GM21360 (cell line): ENCODE measurements at regions not wholly inside any gene's neighbourhood (a gene's known extent, or its start where the extent isn't known, plus 50 kb on each side); places are given as distances from the start of the nearest gene placed in this dataset.
"Not testable (repeated sequence)": the region's sequence is repeated elsewhere in the genome, so short reads cannot be mapped to it uniquely, and the experiment has no call there.

Experiments
- ATAC-seq: cut with Tn5 transposase; IDR thresholded peaks from one replicate; pipeline ENCODE4 v1.9.1; 2021; ENCODE audit warnings: mild to moderate bottlenecking, moderate library complexity; ENCODE audit not compliant: unreplicated experiment

- no peak for ATAC-seq
These were observed 1083.5 kb downstream of the PCDH7 start for GRCh38 chr4:31803526-31804195.

- no peak for ATAC-seq
These were observed 1086.9 kb downstream of the PCDH7 start for GRCh38 chr4:31807036-31807435.

- no peak for ATAC-seq
These were observed 1124.2 kb downstream of the PCDH7 start for GRCh38 chr4:31844350-31844749.

GRCh38 chr4:31851946-31852345 lies 1131.8 kb downstream of the PCDH7 start:
- no peak for ATAC-seq

GRCh38 chr4:31877429-31877828 lies 1157.3 kb downstream of the PCDH7 start:
- no peak for ATAC-seq

- not testable (repeated sequence) for ATAC-seq
These were observed 1160.7 kb downstream of the PCDH7 start for GRCh38 chr4:31880837-31881236.

GRCh38 chr4:31896349-31896748 lies 1176.2 kb downstream of the PCDH7 start:
- ATAC-seq, result no peak

- ATAC-seq, result no peak
These were observed 1185.2 kb downstream of the PCDH7 start for GRCh38 chr4:31905363-31905762.

- no peak for ATAC-seq
These were observed 1188.1 kb downstream of the PCDH7 start for GRCh38 chr4:31908261-31908660.

GRCh38 chr4:31917334-31917733 lies 1197.2 kb downstream of the PCDH7 start:
- ATAC-seq, result no peak

- ATAC-seq, result no peak
These were observed 1198.7 kb downstream of the PCDH7 start for GRCh38 chr4:31918891-31919290.

GRCh38 chr4:31923634-31924033 lies 1203.5 kb downstream of the PCDH7 start:
- ATAC-seq, result no peak

GRCh38 chr4:31929676-31930345 lies 1209.6 kb downstream of the PCDH7 start:
- no peak for ATAC-seq

- no peak for ATAC-seq
These were observed 1226.3 kb downstream of the PCDH7 start for GRCh38 chr4:31946456-31946855.

- no peak for ATAC-seq
These were observed 1226.9 kb downstream of the PCDH7 start for GRCh38 chr4:31947101-31947500.

GRCh38 chr4:31949045-31949444 lies 1228.9 kb downstream of the PCDH7 start:
- no peak for ATAC-seq

- ATAC-seq, result no peak
These were observed 1235.2 kb downstream of the PCDH7 start for GRCh38 chr4:31955346-31955745.

- ATAC-seq, result no peak
These were observed 1239.8 kb downstream of the PCDH7 start for GRCh38 chr4:31959972-31960371.

GRCh38 chr4:31964685-31965084 lies 1244.5 kb downstream of the PCDH7 start:
- ATAC-seq, result no peak

- ATAC-seq, result no peak
These were observed 1248.7 kb downstream of the PCDH7 start for GRCh38 chr4:31968842-31969241.

GRCh38 chr4:31974490-31975002 lies 1254.4 kb downstream of the PCDH7 start:
- no peak for ATAC-seq

- ATAC-seq, result no peak
These were observed 1259.8 kb downstream of the PCDH7 start for GRCh38 chr4:31979988-31980387.
